ENCODE measurements at regions not wholly inside any gene's neighbourhood (a gene's known extent, or its start where the extent isn't known, plus 50 kb on each side); places are given as distances from the start of the nearest gene placed in this dataset.
"Not testable (repeated sequence)": the region's sequence is repeated elsewhere in the genome, so short reads cannot be mapped to it uniquely, and the experiment has no call there.

DNA sequence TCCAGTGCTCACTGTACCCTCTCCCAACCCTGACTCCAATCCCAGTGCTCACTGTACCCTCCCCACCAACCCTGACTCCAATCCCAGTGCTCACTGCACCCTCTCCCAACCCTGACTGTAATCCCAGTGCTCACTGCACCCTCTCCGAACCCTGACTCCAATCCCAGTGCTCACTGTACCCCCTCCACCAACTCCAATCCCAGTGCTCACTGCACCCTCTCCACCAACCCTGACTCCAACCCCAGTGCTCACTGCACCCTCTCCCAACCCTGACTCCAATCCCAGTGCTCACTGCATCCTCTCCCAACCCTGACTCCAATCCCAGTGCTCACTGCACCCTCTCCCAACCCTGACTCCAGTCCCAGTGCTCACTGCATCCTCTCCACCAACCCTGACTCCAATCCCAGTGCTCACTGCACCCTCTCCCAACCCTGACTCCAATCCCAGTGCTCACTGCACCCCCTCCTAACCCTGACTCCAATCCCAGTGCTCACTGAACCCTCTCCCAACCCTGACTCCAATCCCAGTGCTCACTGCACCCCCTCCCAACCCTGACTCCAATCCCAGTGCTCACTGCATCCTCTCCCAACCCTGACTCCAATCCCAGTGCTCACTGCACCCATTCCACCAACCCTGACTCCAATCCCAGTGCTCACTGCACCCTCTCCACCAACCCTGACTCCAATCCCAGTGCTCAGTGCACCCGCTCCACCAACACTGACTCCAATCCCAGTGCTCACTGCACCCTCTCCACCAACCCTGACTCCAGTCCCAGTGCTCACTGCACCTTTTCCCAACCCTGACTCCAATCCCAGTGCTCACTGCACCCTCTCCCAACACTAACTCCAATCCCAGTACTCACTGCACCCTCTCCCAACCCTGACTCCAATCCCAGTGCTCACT, 136.3 kb upstream of the ZNF618 start:
- TF ChIP-seq, protein P1, sequence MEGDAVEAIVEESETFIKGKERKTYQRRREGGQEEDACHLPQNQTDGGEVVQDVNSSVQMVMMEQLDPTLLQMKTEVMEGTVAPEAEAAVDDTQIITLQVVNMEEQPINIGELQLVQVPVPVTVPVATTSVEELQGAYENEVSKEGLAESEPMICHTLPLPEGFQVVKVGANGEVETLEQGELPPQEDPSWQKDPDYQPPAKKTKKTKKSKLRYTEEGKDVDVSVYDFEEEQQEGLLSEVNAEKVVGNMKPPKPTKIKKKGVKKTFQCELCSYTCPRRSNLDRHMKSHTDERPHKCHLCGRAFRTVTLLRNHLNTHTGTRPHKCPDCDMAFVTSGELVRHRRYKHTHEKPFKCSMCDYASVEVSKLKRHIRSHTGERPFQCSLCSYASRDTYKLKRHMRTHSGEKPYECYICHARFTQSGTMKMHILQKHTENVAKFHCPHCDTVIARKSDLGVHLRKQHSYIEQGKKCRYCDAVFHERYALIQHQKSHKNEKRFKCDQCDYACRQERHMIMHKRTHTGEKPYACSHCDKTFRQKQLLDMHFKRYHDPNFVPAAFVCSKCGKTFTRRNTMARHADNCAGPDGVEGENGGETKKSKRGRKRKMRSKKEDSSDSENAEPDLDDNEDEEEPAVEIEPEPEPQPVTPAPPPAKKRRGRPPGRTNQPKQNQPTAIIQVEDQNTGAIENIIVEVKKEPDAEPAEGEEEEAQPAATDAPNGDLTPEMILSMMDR (IDR thresholded peaks at IDR 0.05; ENCODE audit: poor library complexity): not testable (repeated sequence)
- TF ChIP-seq EZH2 (IDR thresholded peaks at IDR 0.05; ENCODE audit: borderline replicate concordance); EZH2phosphoT487 (IDR thresholded peaks at IDR 0.05; ENCODE audit: low read depth, severe bottlenecking, unreplicated experiment): not testable (repeated sequence)

Measured in hepatocyte (in vitro differentiated cells).